ENCODE measurements at regions not wholly inside any gene's neighbourhood (a gene's known extent, or its start where the extent isn't known, plus 50 kb on each side); places are given as distances from the start of the nearest gene placed in this dataset.

DNA sequence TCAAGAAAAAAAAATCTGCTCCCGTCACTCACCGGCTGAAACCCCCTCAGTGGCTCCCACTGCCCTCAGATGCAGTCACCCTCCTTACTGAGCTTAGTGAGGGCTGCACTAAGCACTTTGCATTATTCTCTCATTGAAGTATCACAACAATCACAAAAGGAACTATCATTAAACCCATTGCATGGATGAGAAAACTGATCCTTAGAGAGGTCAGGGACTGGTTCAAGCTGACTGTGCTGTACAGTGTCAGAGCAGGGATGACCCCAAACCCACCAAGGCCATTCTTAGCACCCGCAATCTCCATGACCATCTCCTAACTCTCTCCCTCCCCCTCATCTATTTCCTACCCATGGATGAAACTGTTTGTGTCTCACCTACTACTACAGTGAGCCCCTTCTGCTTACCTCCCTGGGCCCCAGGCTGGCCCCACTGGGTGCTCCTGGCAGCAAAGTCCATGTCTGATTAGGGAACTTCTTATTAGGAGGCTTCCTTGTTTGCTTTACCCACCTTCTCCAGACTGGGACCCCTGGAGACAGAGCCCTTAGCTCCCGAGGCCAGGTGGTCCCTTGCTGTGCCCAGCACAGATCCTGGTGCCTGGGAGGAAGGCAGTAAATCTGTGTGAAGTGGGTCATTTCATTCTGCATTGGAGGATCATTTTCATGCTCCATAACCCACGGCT, 139.3 kb upstream of the ID2 start:
- intact Hi-C loops (cut with DNase I), result no loop called here
- TF ChIP-seq, protein P1, sequence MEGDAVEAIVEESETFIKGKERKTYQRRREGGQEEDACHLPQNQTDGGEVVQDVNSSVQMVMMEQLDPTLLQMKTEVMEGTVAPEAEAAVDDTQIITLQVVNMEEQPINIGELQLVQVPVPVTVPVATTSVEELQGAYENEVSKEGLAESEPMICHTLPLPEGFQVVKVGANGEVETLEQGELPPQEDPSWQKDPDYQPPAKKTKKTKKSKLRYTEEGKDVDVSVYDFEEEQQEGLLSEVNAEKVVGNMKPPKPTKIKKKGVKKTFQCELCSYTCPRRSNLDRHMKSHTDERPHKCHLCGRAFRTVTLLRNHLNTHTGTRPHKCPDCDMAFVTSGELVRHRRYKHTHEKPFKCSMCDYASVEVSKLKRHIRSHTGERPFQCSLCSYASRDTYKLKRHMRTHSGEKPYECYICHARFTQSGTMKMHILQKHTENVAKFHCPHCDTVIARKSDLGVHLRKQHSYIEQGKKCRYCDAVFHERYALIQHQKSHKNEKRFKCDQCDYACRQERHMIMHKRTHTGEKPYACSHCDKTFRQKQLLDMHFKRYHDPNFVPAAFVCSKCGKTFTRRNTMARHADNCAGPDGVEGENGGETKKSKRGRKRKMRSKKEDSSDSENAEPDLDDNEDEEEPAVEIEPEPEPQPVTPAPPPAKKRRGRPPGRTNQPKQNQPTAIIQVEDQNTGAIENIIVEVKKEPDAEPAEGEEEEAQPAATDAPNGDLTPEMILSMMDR (IDR thresholded peaks at IDR 0.05), result no peak
- TF ChIP-seq EP300 (IDR thresholded peaks at IDR 0.05) (no peak), POLR2AphosphoS5 (IDR thresholded peaks at IDR 0.05) (no peak), POLR2A (IDR thresholded peaks at IDR 0.05; ENCODE audit: low read depth) (no peak)
- Histone ChIP-seq H3K36me3 (no peaks in the 10 kb centered on the region), H3K4me3 (no peak overlapping the region), H3K4me1 (peaks cover 17 to 39% (median 30%) of the 10 kb centered on the region in 4 donors), H3K27me3 (no peaks in the 10 kb centered on the region), H3K27ac (replicated peaks in 1 of 4) (peak overlapping the region in 2 of 4 donors; percentile 21 to 47), H3K9me3 (no peaks in the 10 kb centered on the region)
- WGBS, result 89% methylated on average over 5 of the region's 5 CpGs
- no peak for DNase-seq (ENCODE audit: extremely low spot score)

DNA sequence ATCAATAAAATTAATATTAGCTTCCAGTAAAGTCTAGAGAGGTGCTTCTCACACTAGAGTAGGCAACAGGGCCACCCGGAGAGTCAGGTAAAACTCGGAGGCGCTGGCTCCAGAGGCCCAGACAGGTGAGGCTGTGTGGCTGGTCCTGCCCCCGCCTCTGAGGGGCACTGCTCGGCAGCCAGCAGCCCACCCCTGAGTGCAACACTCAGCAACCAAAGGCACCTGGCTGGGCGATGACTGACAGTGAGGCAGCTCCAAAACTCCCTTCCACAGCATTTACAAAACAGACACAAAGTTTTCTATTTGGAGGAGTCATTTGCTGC, 138.8 kb upstream of the ID2 start:
- intact Hi-C loops (cut with DNase I), result no loop called here
- WGBS, result 88% methylated on average over 6 of the region's 6 CpGs
- peaks cover 17 to 35% (median 27%) of the 10 kb centered on the region in 4 donors for H3K4me1 ChIP-seq
- H3K9me3 ChIP-seq, result no peaks in the 10 kb centered on the region
- no peak for DNase-seq (ENCODE audit: extremely low spot score)
- no peak overlapping the region for H3K4me3 ChIP-seq
- TF ChIP-seq, protein P1 (IDR thresholded peaks at IDR 0.05), result no peak
- TF ChIP-seq EP300 (IDR thresholded peaks at IDR 0.05) (no peak), POLR2A (IDR thresholded peaks at IDR 0.05; ENCODE audit: low read depth) (no peak), POLR2AphosphoS5 (IDR thresholded peaks at IDR 0.05) (no peak)
- H3K27me3 ChIP-seq, result no peaks in the 10 kb centered on the region
- H3K27ac ChIP-seq (replicated peaks in 1 of 4), result peak overlapping the region; percentile 21 to 47 (median 42)
- no peaks in the 10 kb centered on the region for H3K36me3 ChIP-seq

DNA sequence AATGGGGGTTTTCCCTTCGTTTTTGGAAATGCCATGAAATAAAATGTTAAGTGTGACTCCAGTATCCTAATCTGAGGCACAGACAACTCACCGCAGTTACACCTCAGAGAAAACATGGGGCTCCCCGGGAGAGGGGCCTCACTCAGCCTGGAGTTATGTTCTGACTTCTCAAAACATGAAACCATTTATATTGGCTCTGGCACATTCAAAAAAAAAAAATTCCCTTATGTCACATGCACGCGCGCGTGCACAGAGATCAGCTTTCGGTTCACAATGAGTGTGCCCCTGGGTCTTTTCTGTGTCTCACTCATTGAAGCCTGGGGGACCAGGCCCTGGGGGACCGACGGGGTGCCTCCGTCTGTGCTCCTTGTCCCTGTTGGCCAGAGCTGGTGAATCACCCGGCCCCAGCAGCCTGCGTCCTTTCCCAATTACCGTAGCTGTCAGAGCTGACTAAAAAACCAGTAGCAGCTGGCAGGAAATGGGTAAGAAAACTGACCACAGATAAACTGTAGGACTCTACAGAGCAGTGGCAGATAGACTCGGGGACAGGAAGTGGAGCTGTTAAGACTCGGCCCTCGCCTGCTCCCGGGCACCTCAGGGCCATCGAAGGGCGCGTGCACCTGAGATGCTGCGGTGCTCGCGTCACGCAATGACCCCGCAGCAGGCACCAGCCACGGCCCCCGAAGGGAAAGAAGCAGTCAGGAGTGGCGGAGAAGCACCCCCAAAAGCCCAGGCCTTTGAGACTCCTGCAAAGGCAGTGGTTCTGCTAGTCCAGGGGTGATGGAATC, 138.3 kb upstream of the ID2 start:
- Histone ChIP-seq H3K4me1 (peaks cover 17 to 35% (median 26%) of the 10 kb centered on the region in 4 donors), H3K4me3 (no peak overlapping the region), H3K27me3 (no peaks in the 10 kb centered on the region), H3K9me3 (no peaks in the 10 kb centered on the region), H3K27ac (replicated peaks in 1 of 4) (peak overlapping the region; percentile 21 to 62 (median 46)), H3K36me3 (no peaks in the 10 kb centered on the region)
- intact Hi-C loops (cut with DNase I), result no loop called here
- 72% methylated on average over 29 of the region's 29 CpGs for WGBS
- no peak for DNase-seq (ENCODE audit: extremely low spot score)
- TF ChIP-seq EP300 (IDR thresholded peaks at IDR 0.05) (no peak), POLR2A (IDR thresholded peaks at IDR 0.05; ENCODE audit: low read depth) (no peak), POLR2AphosphoS5 (IDR thresholded peaks at IDR 0.05) (peak in 1 of 2 donors; percentile 28)
- TF ChIP-seq, protein P1 (IDR thresholded peaks at IDR 0.05), result no peak

DNA sequence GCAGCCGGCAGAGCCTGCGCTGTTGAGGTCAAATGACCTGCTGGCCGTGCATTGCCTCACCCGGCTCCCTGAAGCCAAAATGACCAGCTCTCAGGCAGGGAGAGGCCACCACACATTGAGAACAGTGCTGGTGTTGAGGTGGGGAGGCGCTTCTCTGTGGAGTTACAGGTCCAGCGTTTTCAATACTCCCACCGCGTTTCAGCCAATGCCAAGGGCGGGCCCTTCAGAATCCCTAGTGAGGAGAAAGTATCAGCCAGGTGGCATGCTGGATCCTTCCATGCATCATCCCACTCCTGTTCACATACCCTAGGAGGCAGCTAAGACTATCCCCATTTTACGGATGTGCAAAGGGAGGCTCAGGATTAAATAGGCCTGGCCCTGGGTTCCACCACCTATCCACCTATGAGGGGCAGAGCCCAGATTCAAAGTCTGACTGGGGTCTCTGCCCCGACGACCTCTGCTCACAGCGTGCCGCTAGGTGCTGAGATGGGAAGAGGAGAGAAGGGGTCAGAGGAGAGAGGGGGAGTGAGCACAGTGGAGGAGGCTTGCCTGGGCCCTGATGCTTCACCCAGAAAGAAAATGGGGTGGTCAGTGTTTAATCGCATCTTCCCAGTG, 137.6 kb upstream of the ID2 start:
- 83% methylated on average over 8 of the region's 15 CpGs for WGBS
- Histone ChIP-seq H3K4me3 (no peak overlapping the region), H3K4me1 (peaks cover 17 to 32% (median 26%) of the 10 kb centered on the region in 4 donors), H3K9me3 (no peaks in the 10 kb centered on the region), H3K27ac (replicated peaks in 1 of 4) (peak overlapping the region in 3 of 4 donors; percentile 23 to 62 (median 47)), H3K36me3 (no peaks in the 10 kb centered on the region), H3K27me3 (no peaks in the 10 kb centered on the region)
- intact Hi-C loops (cut with DNase I), result no loop called here
- no peak for DNase-seq (ENCODE audit: extremely low spot score)
- no peak for TF ChIP-seq POLR2AphosphoS5 (IDR thresholded peaks at IDR 0.05)
- no peak for TF ChIP-seq EP300 (IDR thresholded peaks at IDR 0.05)
- TF ChIP-seq POLR2A (IDR thresholded peaks at IDR 0.05; ENCODE audit: low read depth), result no peak
- TF ChIP-seq, protein P1 (IDR thresholded peaks at IDR 0.05), result no peak

Measured in esophagus muscularis mucosa (tissue), 4 donors.